Skeletal muscle tissue (tissue), 3 donors: ENCODE measurements at regions not wholly inside any gene's neighbourhood (a gene's known extent, or its start where the extent isn't known, plus 50 kb on each side); places are given as distances from the start of the nearest gene placed in this dataset.

Experiments
- H3K27ac ChIP-seq: one replicate; pipeline ENCODE4 v1.7.0; 2013; ENCODE audit warnings: mild to moderate bottlenecking, low read depth, low read length, inconsistent platforms
- H3K27me3 ChIP-seq, 3 donors: one replicate each; pipeline ENCODE4 v1.7.0; 2013; ENCODE audit warnings: low read length in 3 of 3; ENCODE audit not compliant: control insufficient read depth in 3 of 3, insufficient read depth in 3 of 3
- H3K36me3 ChIP-seq, 3 donors: one replicate each; pipeline ENCODE4 v1.7.0; 2013; ENCODE audit warnings: low read length in 3 of 3; ENCODE audit not compliant: control insufficient read depth in 3 of 3, insufficient read depth in 3 of 3
- H3K4me1 ChIP-seq, 3 donors: one replicate each; pipeline ENCODE4 v1.7.0; 2013; ENCODE audit warnings: low read length in 3 of 3, mild to moderate bottlenecking in 3 of 3; ENCODE audit not compliant: control insufficient read depth in 3 of 3, insufficient read depth in 3 of 3
- H3K4me3 ChIP-seq, 3 donors: one replicate each; pipeline ENCODE4 v1.7.0; 2013; ENCODE audit warnings: low read length in 3 of 3
- H3K9ac ChIP-seq, 3 donors: one replicate each; pipeline ENCODE4 v1.7.0; 2013; ENCODE audit warnings: low read length in 3 of 3, mild to moderate bottlenecking in 3 of 3, moderate library complexity in 2 of 3, low read depth in 1 of 3
- H3K9me3 ChIP-seq, 3 donors: one replicate each; pipeline ENCODE4 v1.7.0; 2013; ENCODE audit warnings: low read length in 3 of 3; ENCODE audit not compliant: control insufficient read depth in 3 of 3
- donor health status: Osteomylitis.

DNA sequence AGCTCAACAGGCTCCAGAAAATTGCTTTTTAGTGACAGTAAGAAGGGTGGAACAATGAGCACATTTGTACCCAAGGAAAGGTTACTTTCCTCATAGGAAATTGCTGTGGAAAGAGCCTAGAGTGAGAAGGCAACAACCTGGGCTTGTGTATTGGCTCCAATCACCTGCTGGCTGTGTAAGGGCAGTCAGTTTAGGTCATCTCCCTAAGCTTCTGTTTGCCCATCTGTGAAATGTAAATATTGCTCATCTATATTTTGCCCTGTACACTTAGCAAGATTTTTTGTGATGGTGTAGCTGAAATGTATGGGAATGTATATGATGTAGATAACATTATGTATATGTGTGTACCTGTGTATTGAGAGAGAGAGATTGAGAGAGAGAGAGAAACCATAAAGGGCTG lies 225.2 kb upstream of the MPHOSPH6 start:
- H3K4me1 ChIP-seq, result no peaks in the 10 kb centered on the region

DNA sequence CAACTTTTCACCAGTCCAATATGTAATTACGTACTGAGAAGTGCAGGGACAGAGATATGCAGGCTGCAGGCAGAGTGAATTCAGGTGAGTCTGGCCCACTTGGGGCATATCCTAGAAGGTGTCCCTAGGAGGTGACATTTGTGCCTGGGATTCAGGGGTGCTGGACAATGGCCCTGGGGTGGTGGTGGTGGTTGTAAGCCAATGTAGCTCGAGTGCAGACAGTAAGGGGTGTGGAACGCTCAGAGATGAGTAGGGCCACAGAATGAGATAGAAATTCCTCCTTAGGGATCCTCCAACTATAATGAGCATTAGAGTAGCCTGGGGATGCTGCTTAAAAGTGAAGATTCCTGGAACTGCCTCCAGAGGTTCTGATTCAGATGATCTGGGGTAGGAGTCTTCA lies 221.7 kb upstream of the MPHOSPH6 start:
- peaks cover 0 to 3% (median 0%) of the 10 kb centered on the region in 3 donors for H3K27me3 ChIP-seq
- H3K9ac ChIP-seq, result no peak overlapping the region
- no peaks in the 10 kb centered on the region for H3K9me3 ChIP-seq
- no peak overlapping the region for H3K27ac ChIP-seq
- no peaks in the 10 kb centered on the region for H3K36me3 ChIP-seq
- no peak overlapping the region for H3K4me3 ChIP-seq
- no peaks in the 10 kb centered on the region for H3K4me1 ChIP-seq

More for the DNA sequence above, 225.2 kb upstream of the MPHOSPH6 start:
- Histone ChIP-seq H3K27ac (no peak overlapping the region), H3K27me3 (peaks cover 0 to 3% (median 0%) of the 10 kb centered on the region in 3 donors), H3K9ac (no peak overlapping the region), H3K4me3 (no peak overlapping the region), H3K36me3 (no peaks in the 10 kb centered on the region), H3K9me3 (peaks cover 0 to 2% (median 0%) of the 10 kb centered on the region in 3 donors)

DNA sequence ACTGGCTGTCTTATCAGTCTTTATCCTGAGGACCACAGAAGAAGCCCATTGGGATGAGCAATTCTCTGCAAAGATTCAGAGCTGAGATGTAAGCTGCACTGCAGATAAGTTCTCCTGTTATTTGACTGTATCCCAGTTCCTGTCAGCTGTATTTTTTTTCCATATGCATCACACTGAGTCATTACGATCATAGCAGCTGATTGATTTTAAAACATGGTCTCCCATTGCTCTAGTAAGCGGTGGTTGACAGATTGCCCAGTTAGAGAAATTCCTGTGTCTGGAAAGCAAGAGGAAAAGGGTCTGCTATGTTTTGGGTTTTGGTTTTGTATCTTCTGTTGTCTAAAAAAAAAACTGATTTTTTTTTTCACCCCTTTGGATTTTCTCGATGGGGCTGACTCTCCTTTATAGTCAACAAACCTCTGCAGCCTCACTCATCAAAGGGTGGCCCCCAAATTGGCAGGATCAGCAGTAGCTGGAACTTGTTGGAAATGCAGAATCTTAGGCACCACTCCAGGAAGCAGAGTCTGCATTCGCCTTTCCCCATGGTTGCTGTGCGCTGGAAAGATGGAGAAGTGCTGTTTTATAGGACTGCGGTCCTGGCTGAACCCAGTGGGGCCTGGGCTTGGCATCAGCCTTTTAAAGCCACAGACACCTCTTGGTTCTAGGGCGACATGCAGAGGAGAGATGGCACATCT lies 220.1 kb upstream of the MPHOSPH6 start:
- Histone ChIP-seq H3K9me3 (no peaks in the 10 kb centered on the region), H3K36me3 (no peaks in the 10 kb centered on the region)

DNA sequence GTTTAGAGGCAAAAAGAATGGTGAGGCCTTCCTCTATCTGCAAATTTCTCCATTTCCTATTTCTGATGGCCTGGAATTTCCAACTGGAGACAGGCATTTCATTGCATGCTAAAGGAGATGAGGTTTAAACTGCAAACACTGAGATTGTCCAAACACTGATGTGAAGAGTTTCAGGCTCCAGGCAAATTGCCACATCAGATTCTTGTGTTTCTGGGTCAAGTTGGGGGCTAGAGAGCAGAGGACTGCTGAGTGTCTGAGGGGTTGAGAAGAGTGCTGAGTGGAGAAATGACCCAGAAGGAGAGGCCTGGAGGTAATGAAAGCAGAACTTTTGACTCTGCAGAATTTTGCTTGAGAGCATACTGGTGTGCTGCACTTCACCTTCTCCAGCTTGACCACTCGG lies 216.7 kb upstream of the MPHOSPH6 start:
- no peaks in the 10 kb centered on the region for H3K4me1 ChIP-seq
- no peak overlapping the region for H3K27ac ChIP-seq
- H3K4me3 ChIP-seq, result no peak overlapping the region
- no peaks in the 10 kb centered on the region for H3K27me3 ChIP-seq
- H3K36me3 ChIP-seq, result no peaks in the 10 kb centered on the region
- no peaks in the 10 kb centered on the region for H3K9me3 ChIP-seq
- no peak overlapping the region for H3K9ac ChIP-seq

More for the DNA sequence above, 220.1 kb upstream of the MPHOSPH6 start:
- H3K27me3 ChIP-seq, result no peaks in the 10 kb centered on the region
- no peak overlapping the region for H3K4me3 ChIP-seq
- H3K4me1 ChIP-seq, result no peaks in the 10 kb centered on the region
- H3K27ac ChIP-seq, result no peak overlapping the region
- no peak overlapping the region for H3K9ac ChIP-seq

DNA sequence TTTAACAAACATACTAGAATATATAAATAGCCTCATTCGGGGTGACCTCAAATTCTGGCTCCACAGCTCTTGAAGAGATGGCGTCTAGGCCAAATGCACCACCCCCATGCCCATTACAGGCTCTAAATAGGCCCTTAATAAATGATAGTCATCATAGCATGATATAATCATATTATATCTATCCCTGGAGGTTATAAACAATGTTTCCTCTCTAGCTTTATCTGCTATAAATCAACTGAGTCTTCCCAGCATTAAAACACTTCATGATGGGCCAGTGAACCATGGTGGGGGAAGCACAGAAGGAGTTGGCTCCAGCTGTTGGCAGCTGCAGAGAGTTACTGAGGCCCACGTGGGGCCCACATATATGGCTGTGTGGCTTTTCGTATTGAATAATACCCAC lies 214.9 kb upstream of the MPHOSPH6 start:
- H3K36me3 ChIP-seq, result no peaks in the 10 kb centered on the region
- H3K9me3 ChIP-seq, result no peaks in the 10 kb centered on the region
- no peaks in the 10 kb centered on the region for H3K27me3 ChIP-seq
- H3K9ac ChIP-seq, result no peak overlapping the region
- no peak overlapping the region for H3K27ac ChIP-seq
- no peak overlapping the region for H3K4me3 ChIP-seq
- no peaks in the 10 kb centered on the region for H3K4me1 ChIP-seq

DNA sequence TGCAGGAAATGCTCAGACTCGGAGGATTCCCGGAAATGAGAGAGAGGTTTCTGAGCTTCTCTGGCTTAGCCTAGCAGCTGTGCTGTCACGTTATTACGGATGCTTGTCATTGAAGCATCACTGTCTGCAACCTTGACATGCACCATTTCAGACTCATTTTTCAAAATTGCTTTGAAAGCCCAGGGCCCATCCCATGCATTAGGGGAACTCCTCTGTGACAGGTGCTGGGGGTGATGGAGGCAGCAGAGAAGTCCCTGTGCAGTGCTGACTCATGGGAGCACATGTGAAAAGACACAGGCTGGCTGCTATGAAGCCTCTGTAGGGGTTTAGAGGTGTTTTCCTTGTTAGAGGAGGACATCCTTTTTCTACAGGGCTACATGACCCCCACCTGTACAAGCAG lies 214.0 kb upstream of the MPHOSPH6 start:
- H3K27me3 ChIP-seq, result no peaks in the 10 kb centered on the region
- no peaks in the 10 kb centered on the region for H3K9me3 ChIP-seq
- H3K4me3 ChIP-seq, result no peak overlapping the region
- H3K4me1 ChIP-seq, result no peaks in the 10 kb centered on the region
- no peak overlapping the region for H3K9ac ChIP-seq
- H3K27ac ChIP-seq, result no peak overlapping the region
- H3K36me3 ChIP-seq, result no peaks in the 10 kb centered on the region

DNA sequence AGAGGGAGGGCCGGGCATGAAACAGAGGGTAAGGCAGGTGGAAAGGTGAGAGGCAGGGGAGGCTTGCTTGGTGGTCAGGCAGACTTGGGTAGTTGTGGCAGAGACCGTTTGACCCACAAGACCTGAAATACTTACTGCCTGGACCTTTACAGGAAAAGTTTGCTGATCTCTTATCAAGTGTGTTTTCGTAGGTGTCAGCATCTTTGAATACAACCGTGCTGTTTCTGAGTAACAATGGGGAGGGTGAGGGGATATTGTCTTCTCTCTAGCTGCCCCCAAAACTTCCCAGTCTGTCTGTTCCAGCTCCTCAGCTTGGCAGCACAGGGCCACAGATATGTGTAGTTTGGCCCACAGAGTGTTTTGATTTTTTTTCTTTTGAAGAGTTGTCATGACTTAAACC lies 212.5 kb upstream of the MPHOSPH6 start:
- H3K27me3 ChIP-seq, result no peaks in the 10 kb centered on the region
- no peaks in the 10 kb centered on the region for H3K4me1 ChIP-seq
- H3K9me3 ChIP-seq, result no peaks in the 10 kb centered on the region
- no peak overlapping the region for H3K9ac ChIP-seq
- H3K27ac ChIP-seq, result no peak overlapping the region
- H3K4me3 ChIP-seq, result no peak overlapping the region
- H3K36me3 ChIP-seq, result no peaks in the 10 kb centered on the region

DNA sequence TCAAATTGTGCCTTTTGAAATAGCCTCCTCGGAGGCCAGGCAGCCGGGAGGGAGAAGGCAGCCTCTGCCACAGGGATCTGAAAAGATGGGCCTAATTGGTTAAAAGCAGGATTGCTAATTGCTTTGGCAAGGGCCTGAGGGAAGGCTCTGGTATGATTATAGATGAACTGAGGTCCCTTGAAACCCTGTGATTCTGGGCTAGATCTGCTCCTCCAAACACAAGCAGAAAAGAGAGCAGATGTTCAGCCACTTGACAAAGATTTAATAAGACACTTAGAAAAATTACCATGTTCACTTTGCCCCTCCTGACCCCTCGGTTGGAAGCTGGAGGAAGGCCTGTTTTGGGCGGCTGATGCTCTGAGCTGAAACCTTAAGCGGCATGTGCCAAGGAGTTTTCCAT lies 209.5 kb upstream of the MPHOSPH6 start:
- Histone ChIP-seq H3K4me3 (no peak overlapping the region), H3K4me1 (no peaks in the 10 kb centered on the region), H3K36me3 (no peaks in the 10 kb centered on the region), H3K27me3 (no peaks in the 10 kb centered on the region), H3K9ac (no peak overlapping the region), H3K9me3 (no peaks in the 10 kb centered on the region), H3K27ac (no peak overlapping the region)

DNA sequence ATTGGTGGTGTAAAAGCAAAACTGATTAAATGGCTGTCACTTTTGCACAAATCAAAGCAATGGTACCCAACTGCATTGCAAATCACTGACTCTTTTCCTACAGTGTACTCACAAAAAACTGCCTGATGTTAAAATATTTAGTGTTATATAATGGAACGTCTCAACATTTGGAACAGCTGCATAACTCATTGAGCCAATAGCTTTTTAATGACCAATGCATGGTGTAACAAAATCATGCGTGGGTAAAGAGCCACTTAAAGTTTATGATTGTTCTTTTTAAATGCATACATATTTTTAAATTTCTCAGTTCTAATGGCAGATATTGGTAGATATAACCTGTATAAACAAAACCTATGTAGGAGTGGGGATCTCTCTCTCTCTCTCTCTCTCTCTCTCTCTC lies 204.0 kb upstream of the MPHOSPH6 start:
- H3K9me3 ChIP-seq, result no peaks in the 10 kb centered on the region
- no peaks in the 10 kb centered on the region for H3K36me3 ChIP-seq
- no peaks in the 10 kb centered on the region for H3K4me1 ChIP-seq
- H3K27ac ChIP-seq, result no peak overlapping the region
- no peak overlapping the region for H3K4me3 ChIP-seq
- no peak overlapping the region for H3K9ac ChIP-seq
- H3K27me3 ChIP-seq, result no peaks in the 10 kb centered on the region

DNA sequence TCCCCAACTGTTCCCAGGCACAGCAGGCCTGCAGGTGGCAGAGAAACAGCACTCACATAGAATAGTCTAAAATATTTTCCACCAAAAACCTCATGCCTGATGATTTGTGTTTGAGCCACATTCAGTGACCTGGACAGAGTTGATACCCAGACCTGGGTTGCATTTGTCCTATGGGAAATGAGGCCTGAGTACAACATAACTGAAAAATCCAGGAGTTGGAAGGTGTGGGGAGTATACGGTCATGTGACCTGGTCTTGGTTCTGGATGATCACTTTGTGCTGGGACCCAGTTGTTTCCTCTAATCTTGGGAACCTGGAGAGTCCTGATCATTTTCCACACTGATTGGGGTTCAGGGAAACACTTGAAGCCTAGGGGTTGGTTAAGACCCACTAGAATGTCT lies 200.3 kb upstream of the MPHOSPH6 start:
- Histone ChIP-seq H3K4me1 (no peaks in the 10 kb centered on the region), H3K9ac (no peak overlapping the region), H3K36me3 (no peaks in the 10 kb centered on the region), H3K27ac (no peak overlapping the region), H3K4me3 (no peak overlapping the region), H3K27me3 (no peaks in the 10 kb centered on the region), H3K9me3 (no peaks in the 10 kb centered on the region)
